HG03066 (cell line): ENCODE measurements at regions not wholly inside any gene's neighbourhood (a gene's known extent, or its start where the extent isn't known, plus 50 kb on each side); places are given as distances from the start of the nearest gene placed in this dataset.

Experiments
- ATAC-seq: cut with Tn5 transposase; IDR thresholded peaks from one replicate; pipeline ENCODE4 v1.9.1; 2021; ENCODE audit warnings: low read depth; ENCODE audit not compliant: unreplicated experiment

DNA sequence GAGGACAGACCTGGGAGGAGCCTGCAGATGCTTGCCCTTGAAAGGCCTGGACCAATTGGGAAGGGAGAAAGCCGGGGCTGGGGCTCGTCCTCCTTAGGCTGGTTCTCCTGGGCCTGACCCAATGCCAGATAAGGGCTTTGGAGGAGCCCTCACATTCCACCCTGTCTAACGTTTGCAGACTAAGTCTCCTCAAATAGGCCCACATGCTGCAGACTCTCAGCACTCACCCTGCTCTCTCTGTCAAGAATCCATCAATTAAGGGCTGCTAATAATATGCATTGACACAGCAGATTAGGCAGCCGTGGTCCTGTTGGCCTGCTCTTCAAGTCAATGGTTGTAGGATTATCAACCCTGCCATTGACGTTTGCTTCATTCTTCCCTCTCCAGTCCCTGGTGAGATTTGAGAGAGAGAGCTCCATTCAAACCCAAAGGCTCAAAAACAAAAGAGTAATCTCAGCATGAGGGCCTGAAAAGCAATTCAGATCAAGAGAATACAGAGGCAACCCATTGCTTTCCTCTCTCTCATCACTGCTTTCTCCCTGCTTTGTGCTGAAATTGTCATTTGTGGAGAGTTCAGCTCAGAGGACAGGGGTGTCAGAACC lies 167.6 kb downstream of the INSIG2 start:
- ATAC-seq: no peak

DNA sequence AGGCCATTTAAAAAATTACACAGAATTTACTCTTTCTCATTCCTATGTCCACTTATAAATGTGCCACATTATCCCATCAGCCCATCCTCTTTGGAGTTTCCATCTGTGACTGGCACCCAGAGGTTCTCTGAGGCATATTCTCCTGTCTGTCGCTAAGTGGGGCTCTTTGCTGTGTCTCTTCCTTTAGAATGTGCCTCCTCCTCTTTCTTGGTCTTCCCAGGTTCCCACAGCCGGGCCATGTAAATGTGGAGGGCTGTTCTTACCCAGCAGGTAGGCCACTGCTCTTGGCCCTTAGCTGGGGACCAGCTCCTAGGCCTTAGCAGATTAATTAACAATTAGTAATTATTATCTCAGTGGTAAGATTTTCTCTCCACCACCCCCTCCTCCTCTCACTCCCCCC lies 167.0 kb downstream of the INSIG2 start:
- no peak for ATAC-seq

DNA sequence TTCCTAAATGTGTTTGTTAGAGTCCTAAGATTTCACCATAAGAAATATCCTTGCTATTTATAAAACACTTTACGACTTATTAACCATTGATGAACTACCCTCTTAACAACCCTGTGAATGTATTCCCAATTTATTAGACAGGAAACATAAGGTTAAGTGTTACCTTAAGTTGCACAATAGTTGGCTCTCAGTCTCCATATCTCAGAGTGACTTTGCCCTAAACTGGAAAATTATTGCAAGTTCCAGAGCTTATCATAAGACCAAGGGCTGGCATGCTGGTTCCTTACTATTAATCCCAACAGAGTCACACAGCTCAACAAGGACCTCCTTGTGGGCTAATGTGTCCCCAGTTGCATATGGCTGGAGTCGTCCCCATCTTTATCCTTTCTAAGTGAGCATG lies 165.8 kb downstream of the INSIG2 start:
- ATAC-seq: no peak

DNA sequence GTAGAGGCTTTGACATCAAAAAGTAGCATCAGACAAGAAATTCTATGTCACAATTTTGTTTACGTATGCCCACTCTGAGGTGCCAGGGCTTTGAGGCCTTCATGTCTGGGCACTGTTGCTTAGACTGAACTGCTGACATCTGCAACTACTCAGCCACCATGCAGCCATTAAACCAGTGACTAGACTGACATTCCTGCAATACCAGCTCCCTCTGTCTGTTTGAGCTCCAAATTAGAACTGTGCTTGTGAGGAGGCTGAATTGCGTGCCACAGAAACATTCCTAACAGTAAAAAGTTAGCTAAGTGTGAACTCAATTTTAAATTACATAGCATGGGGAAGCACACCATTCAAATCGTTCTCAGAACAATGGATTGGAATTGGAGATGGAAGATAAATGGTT lies 163.2 kb downstream of the INSIG2 start:
- ATAC-seq: no peak

DNA sequence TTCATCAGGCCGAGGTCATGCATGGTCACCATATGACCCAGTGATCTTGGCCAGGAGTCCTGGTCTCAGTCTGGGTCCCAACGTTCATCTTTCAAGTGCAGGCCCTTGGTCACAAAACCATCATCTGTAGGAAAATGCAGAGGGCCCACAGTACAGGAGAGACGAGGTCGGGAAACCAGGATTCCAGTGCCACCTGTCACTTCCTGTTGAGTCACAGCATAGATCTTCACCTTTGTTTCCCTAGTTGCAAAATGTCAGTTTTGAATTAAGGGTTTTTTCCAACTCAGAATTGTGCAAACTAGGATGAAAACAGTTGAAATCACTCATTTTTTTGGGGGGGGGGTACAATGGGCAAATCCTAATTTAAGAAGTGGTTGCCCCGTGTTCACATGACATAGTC lies 162.2 kb downstream of the INSIG2 start:
- ATAC-seq: no peak

DNA sequence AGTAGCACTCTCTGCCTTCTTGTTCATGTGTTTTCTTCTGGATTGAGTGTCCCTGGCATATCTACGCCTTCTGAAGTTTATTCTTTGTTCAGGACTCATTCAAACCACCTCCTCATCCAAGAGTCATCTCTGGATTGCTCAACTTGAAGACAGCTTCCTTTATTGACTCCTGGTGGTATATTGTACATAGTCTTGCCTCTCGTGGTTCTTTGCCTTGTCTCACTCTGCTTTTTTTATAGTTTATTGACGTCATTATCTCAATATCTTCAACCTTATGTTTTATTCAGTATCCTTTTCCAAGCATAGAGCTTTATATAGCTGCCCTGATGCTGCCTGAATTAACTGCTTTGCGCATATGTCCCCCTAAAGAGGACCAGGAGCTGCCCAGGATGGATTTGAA lies 161.7 kb downstream of the INSIG2 start:
- no peak for ATAC-seq

DNA sequence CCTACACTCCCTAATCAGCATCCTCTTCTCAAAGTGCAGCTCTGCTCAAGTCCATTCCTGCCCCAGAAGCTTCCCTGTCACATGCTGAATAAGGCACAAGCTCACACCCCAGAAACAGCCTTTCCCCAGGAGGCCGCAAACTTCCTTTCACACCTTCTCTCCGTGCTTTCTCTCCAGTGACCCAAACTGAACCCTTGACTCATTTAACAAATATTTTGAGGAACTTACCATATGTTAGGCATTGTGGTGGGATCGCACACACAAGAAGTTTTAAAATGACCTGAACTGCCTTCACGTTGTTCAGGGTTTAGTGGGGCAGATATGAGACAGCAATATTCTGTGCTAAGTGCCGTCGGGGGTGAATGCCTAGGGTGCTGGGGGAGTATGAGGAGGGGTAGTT lies 161.3 kb downstream of the INSIG2 start:
- peak; percentile 72 for ATAC-seq

DNA sequence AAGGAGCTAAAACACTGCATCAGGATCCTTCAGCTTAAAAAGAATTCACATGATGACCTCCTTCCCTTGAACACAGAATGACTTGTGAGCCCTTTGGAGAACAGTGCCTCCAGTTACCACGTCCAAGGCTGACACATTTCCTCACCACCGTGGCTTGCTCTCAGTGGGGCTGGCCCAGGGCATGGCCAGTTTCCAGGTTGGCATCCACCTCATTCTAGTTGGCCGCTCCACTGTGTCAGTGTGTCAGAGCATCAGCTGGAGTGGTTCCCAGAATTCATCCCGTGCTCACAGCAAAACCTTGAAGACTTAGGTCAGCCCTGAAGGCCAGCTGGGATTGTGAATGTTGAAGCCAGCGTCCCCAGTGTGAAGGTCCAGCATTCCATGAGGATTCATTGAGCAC lies 158.5 kb downstream of the INSIG2 start:
- no peak for ATAC-seq

DNA sequence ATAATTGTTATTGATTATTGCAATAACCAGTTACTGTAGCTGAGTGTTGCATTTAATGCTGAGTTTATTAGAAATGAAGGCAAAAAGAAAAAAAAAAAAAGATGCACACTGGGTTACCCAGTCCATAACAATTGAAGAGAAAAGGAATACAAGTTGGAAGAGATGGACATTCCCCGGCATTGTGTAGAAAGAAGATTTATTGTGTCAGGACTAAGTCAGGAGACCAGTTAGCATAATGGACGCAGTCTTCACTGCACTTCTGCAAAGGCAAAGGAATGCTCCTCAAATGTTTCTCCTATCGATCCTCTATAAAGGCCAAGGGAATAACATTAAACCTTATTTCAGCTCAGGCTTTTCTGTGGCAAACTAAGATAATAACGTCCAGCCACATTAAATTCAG lies 157.8 kb downstream of the INSIG2 start:
- no peak for ATAC-seq

DNA sequence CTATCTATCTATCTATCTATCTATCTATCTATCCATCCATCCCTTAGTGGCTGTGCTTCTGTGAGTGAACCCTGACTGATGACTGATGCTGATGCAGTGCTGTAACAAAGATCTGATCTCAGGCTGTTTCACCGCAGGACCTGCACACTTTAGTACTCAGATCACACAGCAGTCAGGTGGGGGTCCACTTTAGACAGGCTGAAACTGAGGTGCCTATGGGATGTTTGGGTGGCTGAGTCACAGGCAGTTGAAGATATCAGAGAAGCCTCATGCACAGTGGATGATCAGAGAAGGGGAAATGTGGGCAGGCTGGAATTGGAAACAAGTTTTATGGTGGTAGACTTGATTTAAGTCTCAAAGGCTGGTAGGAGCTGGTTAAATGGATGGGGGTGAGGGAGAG lies 156.4 kb downstream of the INSIG2 start:
- ATAC-seq: no peak

DNA sequence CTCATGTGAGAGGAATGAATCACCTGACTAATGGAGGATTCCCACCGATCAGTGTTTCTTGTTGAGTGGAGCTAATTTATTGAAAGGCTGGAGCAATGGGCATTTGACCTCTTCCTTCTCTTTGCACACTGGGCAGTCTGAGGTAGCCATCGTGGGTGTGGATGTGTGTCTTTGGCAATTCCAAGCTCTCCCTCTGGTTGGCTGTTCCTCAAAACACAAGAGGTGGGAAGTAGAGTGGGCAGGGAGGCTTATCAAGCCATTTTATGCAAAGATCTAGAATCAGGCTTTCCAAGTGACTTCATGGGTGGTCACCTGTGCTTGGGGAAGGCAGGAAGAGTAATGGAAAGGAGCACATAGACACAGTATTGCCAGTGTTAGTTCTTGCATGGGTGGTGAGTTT lies 154.8 kb downstream of the INSIG2 start:
- ATAC-seq: no peak

DNA sequence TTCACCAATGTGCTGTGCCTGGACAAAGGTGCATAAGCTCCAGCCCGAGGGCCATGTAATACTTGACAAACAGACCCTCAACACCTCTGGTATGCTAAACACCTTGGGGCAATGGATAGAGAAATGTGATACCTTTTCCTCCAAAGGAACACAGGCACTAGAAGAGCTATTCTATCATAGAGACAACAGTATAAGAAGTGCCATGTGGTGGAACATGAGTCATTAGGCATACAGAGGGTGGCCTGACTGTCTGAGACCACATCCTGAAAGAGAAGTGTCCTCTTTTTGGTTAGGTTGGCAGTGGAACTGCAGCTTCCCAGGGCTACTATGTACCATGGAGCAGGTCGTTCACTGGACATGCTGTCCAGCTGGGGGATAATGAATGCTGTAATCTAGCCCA lies 153.9 kb downstream of the INSIG2 start:
- ATAC-seq: no peak

DNA sequence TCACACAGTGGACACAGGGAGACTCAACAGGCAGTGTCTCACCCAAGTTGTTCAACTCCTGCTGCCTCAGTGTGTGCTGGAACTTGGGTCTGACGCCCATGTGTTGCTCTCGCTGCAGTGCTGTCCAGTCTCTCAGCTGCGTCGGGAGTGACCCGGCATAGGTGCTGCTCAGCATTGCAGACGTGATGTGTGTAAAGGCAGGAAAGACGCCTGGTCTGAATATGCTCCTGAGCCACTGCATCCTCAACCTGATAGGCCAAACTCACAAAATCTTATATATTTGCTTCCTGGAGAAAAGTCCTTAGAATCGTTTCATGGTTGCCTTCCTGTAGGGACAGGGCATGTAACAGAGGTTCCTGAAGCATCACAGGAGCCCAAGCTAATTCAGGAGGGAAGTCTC lies 152.9 kb downstream of the INSIG2 start:
- no peak for ATAC-seq

DNA sequence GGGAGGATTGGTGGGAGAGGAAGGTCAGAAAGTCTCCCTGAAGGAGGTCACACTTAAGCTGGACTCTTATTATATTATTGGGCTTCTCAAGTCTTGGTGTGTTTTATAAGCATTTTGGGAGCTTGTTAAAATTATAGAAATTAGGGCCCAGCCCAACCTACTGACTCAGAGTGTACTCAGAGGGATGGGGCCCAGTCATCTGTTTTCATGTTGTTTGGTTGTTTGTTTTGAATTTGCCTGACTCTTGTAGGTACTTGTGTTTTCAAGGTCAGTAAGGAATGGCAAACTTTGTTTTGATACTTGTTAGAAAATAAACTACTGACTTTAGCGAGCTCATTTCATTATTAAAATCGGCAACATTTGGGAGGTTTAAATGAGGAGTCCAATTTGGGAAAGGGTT lies 152.0 kb downstream of the INSIG2 start:
- ATAC-seq: no peak

DNA sequence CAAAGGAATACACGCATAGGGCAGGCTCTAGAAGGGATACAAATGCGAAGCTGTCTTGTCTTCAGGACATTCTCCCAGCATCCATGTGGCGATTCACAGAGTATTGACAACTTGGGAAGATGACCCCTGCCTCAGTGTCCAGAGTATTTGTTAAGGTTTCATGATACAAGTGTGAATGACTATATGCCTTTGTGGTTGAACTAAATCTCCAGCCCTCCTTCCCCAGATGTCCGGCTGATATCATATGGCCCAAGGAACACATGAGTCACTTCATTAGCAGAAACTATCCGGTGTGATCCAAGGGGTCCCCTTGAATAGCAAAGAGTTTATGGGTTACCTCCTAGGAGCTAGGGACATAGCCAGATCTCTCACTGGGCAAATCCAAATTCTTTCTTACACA lies 151.0 kb downstream of the INSIG2 start:
- ATAC-seq: no peak

DNA sequence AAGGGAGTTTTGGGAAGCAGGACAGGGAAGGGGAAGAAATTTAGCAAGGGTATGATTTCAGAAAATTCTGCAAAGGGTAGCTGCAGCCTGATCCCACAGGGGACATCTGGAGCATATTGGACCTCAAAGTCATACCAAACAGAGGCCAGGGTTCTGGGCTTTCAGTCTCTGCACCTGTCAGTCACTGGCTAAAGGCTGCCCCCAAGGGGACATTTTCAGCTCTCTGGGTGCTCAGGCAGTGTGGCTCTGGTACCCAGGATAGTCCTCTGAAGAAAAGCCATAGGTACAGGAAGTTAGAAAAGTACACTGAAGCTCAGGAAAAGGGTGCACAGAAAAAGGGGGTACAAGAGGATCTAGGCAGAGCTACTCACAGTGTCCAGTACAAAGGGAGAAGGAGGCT lies 149.2 kb downstream of the INSIG2 start:
- ATAC-seq: no peak

DNA sequence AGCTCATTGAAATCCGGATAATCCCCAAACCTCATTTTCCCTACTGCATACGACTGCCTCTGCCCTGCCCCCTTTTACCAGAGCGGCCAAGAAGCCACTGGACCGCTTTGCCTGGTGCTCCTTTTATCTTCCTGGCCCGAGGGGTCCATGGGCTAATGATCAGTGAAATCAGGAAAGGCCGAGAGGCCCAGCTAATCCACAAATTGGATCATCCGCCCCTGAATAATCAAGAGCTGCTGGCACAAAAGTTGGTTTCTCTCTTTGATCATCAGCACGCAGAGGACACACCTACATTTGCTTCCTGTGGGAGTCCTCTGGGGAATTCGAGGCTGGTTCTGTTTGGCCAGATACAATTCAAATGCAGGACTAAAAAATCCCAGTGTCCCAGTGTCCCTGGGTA lies 144.5 kb downstream of the INSIG2 start:
- ATAC-seq: no peak

DNA sequence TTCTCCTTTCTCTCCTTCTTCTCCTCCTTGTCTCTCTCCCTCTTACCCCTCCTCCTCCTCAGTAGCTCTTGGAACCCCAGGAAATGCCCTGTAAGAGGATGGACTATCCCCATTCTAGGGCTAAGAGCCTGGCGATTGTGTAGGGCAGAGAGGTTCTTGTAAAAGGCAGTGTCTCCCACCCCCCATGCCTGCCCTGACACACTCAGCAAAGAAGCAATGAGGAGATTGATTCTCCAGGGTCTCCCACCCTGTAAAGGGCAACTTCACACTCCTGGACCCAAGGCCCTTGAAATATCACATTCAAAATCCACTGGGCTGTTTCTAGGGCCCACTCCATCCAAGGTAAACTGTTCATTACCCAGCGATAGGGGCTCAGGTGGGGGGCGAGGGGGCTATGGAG lies 144.1 kb downstream of the INSIG2 start:
- no peak for ATAC-seq

DNA sequence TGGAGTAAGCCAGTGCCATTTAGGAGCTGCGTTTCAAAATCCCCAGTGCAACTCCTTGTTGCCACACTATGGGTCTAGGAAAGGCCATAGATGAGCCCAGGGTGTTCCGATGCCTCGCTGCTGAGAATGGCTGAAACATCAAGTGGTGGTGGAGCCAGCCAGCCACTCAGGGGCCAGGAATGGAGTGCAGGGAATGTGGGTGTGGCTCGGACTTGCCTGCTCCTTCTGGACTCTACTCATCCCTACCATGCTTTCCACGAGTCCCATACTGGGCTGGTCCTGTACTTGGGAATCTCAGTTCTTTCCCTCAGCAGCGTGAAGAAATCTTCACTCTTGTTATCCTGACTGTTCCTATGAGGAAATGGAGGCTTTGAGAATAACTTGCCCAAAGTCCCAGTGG lies 143.5 kb downstream of the INSIG2 start:
- no peak for ATAC-seq

DNA sequence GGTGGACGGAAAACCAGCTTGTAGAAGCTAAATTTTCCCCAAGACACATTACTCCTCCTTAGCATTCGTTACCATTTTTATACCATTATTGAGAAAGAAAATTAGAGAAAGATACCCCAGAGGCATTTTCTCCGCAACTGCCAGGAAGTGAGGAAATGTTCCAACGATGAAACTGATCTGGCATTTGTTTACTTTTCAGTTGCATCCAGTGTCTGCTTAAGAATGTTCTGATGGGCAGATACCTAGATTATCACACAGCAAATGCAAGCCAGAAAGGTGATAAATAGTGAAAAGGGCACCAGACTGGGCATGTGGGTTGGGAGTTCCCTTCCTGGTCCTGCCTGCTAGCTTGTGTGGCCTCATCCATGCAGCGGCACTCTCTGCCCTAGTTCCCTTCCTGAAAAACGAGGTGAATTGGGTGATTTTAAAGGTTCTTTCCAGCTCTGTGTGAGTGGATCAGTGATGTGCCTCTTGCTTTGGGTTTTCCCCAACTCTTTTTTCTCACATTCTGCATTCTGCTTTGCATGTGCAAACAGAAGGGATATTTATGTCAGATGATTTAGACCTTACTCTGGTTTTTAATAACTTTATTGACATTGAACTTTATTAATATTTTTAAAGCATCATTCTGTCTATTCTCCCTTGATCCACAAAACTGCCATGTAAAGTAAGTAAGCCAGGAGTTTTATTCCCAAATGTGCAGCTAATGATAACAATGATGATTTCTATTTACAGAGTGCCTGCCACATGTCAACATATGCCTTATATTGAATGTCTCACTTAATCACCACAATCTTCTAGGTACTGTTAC lies 139.6 kb downstream of the INSIG2 start:
- ATAC-seq: no peak

DNA sequence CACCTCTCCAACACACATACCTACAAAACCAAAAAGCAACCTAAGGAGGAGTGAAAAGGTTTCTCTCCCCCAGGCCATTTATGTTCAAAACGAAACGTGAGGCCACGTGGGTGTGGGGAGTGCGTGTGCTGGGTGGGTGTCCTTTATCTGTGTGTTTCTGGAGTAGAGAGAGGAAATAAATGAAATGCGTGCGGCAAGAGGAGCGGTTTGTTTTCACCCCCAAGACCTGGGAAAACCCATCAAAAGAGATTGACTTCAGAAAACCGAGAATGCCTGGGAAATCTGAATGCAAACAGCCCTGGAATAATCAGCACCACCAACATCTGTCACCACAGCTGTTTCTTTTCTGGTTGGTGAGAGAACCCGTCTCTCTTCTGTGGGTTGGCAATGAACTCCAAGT lies 137.4 kb downstream of the INSIG2 start:
- no peak for ATAC-seq

DNA sequence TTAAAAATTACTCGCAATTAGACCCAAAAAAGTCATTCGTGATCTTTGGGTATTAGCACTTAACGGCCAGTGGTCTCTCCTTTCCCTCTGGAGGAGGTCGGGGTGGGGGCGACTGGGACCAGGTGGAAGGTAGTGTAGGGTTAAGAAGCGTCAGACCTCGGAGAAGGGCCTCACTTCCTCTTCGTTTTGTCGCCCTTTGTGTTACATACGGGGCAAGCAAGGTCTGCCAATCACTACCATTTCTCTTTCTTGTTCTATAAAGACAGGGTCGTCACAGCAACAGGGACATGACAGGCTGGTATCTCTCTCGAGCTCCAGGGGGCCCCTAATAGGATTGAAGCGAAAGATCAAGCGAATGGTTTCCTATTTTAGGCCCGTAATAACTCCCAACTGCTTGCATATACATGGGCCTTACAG lies 136.6 kb downstream of the INSIG2 start:
- no peak for ATAC-seq
